ENCODE measurements at regions not wholly inside any gene's neighbourhood (a gene's known extent, or its start where the extent isn't known, plus 50 kb on each side); places are given as distances from the start of the nearest gene placed in this dataset.

- no peak for TF ChIP-seq CTCF (conservative IDR thresholded peaks at IDR 0.05; ENCODE audit: low read depth in 2 of 2)
Measured at GRCh38 chr7:41205600-41205999, 497.3 kb downstream of the INHBA start (continued).

DNA sequence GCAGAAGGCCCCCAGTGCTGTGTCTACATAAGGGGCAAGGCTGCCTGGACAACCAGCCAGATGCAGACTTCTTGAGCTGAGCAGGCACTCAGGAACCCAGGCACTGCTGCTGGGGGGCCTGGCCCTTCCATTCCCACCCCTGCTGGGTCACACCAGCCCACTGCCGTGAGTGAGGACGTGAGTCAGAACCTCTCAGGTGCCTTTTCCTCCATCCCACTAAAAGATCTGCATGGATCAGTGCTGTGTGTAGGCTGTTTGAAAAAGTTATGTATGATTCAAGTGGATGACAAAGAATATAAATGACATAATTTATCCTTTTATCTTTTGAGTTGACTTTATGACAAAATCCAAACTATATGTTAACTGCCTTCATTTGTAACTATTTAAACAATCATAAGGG is 499.3 kb downstream of the INHBA start:
- Histone ChIP-seq H3F3A (replicated peaks; ENCODE audit: low read depth) (no peaks in the 10 kb centered on the region), H3K9me2 (ENCODE audit: insufficient read depth) (no peaks in the 10 kb centered on the region), H3K79me2 (replicated peaks; ENCODE audit: insufficient read depth) (no peaks in the 10 kb centered on the region), H3K4me2 (no peak overlapping the region), H3K36me3 (ENCODE audit: insufficient read depth) (no peaks in the 10 kb centered on the region), H2AFZ (no peak overlapping the region), H3K4me3 (no peak overlapping the region), H3K4me1 (ENCODE audit: insufficient read depth) (no peaks in the 10 kb centered on the region), H4K20me1 (replicated peaks; ENCODE audit: insufficient read depth) (no peaks in the 10 kb centered on the region), H3K27ac (ENCODE audit: low read depth) (no peak overlapping the region), H3K27me3 (ENCODE audit: insufficient read depth) (no peaks in the 10 kb centered on the region)
- ATAC-seq, result no peak
- DNase-seq (ENCODE audit: low spot score), result no peak
- Mint-ChIP-seq H3K9me3 (no peaks in the 10 kb centered on the region), H3K36me3 (ENCODE audit: low read depth) (no peaks in the 10 kb centered on the region), H3K4me1 (peaks cover 12% of the 10 kb centered on the region; the same call in 2 of the 3 replicates), H3K27ac (no peak overlapping the region), H3K27me3 (ENCODE audit: insufficient read depth, low read depth, poor library complexity) (peaks cover 2% of the 10 kb centered on the region), H3K4me3 (no peak overlapping the region)
- TF ChIP-seq, protein P1, sequence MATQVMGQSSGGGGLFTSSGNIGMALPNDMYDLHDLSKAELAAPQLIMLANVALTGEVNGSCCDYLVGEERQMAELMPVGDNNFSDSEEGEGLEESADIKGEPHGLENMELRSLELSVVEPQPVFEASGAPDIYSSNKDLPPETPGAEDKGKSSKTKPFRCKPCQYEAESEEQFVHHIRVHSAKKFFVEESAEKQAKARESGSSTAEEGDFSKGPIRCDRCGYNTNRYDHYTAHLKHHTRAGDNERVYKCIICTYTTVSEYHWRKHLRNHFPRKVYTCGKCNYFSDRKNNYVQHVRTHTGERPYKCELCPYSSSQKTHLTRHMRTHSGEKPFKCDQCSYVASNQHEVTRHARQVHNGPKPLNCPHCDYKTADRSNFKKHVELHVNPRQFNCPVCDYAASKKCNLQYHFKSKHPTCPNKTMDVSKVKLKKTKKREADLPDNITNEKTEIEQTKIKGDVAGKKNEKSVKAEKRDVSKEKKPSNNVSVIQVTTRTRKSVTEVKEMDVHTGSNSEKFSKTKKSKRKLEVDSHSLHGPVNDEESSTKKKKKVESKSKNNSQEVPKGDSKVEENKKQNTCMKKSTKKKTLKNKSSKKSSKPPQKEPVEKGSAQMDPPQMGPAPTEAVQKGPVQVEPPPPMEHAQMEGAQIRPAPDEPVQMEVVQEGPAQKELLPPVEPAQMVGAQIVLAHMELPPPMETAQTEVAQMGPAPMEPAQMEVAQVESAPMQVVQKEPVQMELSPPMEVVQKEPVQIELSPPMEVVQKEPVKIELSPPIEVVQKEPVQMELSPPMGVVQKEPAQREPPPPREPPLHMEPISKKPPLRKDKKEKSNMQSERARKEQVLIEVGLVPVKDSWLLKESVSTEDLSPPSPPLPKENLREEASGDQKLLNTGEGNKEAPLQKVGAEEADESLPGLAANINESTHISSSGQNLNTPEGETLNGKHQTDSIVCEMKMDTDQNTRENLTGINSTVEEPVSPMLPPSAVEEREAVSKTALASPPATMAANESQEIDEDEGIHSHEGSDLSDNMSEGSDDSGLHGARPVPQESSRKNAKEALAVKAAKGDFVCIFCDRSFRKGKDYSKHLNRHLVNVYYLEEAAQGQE (IDR thresholded peaks at IDR 0.05; ENCODE audit: unreplicated experiment), result no peak
- no peak for TF ChIP-seq JUNB (IDR thresholded peaks at IDR 0.05; ENCODE audit: unreplicated experiment)
- TF ChIP-seq, protein P2, sequence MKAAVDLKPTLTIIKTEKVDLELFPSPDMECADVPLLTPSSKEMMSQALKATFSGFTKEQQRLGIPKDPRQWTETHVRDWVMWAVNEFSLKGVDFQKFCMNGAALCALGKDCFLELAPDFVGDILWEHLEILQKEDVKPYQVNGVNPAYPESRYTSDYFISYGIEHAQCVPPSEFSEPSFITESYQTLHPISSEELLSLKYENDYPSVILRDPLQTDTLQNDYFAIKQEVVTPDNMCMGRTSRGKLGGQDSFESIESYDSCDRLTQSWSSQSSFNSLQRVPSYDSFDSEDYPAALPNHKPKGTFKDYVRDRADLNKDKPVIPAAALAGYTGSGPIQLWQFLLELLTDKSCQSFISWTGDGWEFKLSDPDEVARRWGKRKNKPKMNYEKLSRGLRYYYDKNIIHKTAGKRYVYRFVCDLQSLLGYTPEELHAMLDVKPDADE (IDR thresholded peaks at IDR 0.05), result no peak
- TF ChIP-seq CREB1 (CRISPR knock-in tag; IDR thresholded peaks at IDR 0.05; ENCODE audit: low read depth), result no peak
- TF ChIP-seq EZH2 (IDR thresholded peaks at IDR 0.05; ENCODE audit: low read depth, unreplicated experiment), result no peak
- no peak for TF ChIP-seq STAT1 (IDR thresholded peaks at IDR 0.05; ENCODE audit: unreplicated experiment)
- TF ChIP-seq NANOG (IDR thresholded peaks at IDR 0.05; ENCODE audit: borderline replicate concordance), result no peak
- TF ChIP-seq ZNF114 (CRISPR knock-in tag; IDR thresholded peaks at IDR 0.05), result no peak
- TF ChIP-seq EZH2phosphoT487 (IDR thresholded peaks at IDR 0.05; ENCODE audit: unreplicated experiment), result no peak
- TF ChIP-seq ZNF462 (CRISPR knock-in tag; IDR thresholded peaks at IDR 0.05), result no peak
- TF ChIP-seq ZNF331 (CRISPR knock-in tag; IDR thresholded peaks at IDR 0.05; ENCODE audit: low read depth), result no peak

Data from GM23338 (cell line).